HEK293 (cell line): ENCODE measurements at regions not wholly inside any gene's neighbourhood (a gene's known extent, or its start where the extent isn't known, plus 50 kb on each side); places are given as distances from the start of the nearest gene placed in this dataset.

Experiments used
- CTCF ChIA-PET: fragments of 350-600 bp; formaldehyde crosslinking; extraction: SDS; loops from one replicate; lab custom pipeline; 2021; ENCODE audit warnings: antibody characterized with exemption; lab: Yijun Ruan, JAX
- POLR2A ChIA-PET: fragments of 300-600 bp; formaldehyde crosslinking; extraction: SDS; loops from one replicate; lab custom pipeline; 2020; ENCODE audit warnings: antibody characterized with exemption, inconsistent platforms; lab: Yijun Ruan, JAX
- H3K27ac ChIP-seq: fragments of 200-500 bp; sonication (Bioruptor generic); 2 replicates; pipeline ENCODE4 v1.5.1; 2014; ENCODE audit warnings: low read depth, low read length, control low read depth, inconsistent platforms; ENCODE audit errors: extremely low read depth
- H3K36me3 ChIP-seq, 2 experiments: fragments of 200-500 bp in 1 of 2; sonication (Bioruptor generic) in 1 of 2; 1 replicate in 1 of 2; 2 replicates in 1 of 2; pipeline ENCODE4 v1.5.1; 2014 to 2017; ENCODE audit warnings: inconsistent platforms in 2 of 2, low read length in 2 of 2; ENCODE audit not compliant: control insufficient read depth in 2 of 2, insufficient read depth in 1 of 2
- H3K4me1 ChIP-seq: fragments of 200-500 bp; sonication (Bioruptor generic); 2 replicates; pipeline ENCODE4 v1.5.1; 2014; ENCODE audit warnings: mild to moderate bottlenecking, low read length, inconsistent platforms; ENCODE audit not compliant: control insufficient read depth, insufficient read depth
- H3K4me3 ChIP-seq: 2 replicates; pipeline ENCODE4 v1.5.1; 2011; ENCODE audit warnings: low read depth, mild to moderate bottlenecking, control low read depth, low read length, moderate library complexity
- H3K9me3 ChIP-seq: fragments of 200-500 bp; sonication (Bioruptor generic); 2 replicates; pipeline ENCODE4 v1.5.1; 2014; ENCODE audit warnings: low read depth, low read length, inconsistent platforms; ENCODE audit not compliant: control insufficient read depth, insufficient read depth
- BCL11B ChIP-seq: fragments of 450-650 bp; formaldehyde crosslinking; IDR thresholded peaks from 2 replicates; pipeline ENCODE4 v1.5.1; 2016; ENCODE audit warnings: low read depth, missing biosample characterization, missing genetic modification characterization
- GFI1B ChIP-seq: fragments of 450-650 bp; formaldehyde crosslinking; IDR thresholded peaks from 2 replicates; pipeline ENCODE4 v1.5.1; 2016; ENCODE audit warnings: missing biosample characterization, missing genetic modification characterization
- KLF10 ChIP-seq: fragments of 450-650 bp; IDR thresholded peaks from 2 replicates; pipeline ENCODE4 v1.5.1; 2018; ENCODE audit warnings: missing biosample characterization, mild to moderate bottlenecking, missing genetic modification characterization
- KLF17 ChIP-seq: fragments of 450-650 bp; formaldehyde crosslinking; IDR thresholded peaks from 2 replicates; pipeline ENCODE4 v1.5.1; 2016; ENCODE audit warnings: missing biosample characterization, missing genetic modification characterization
- KLF9 ChIP-seq: fragments of 450-650 bp; formaldehyde crosslinking; IDR thresholded peaks from 2 replicates; pipeline ENCODE4 v1.5.1; 2016; ENCODE audit warnings: missing biosample characterization, missing genetic modification characterization, low read depth
- OSR2 ChIP-seq: fragments of 450-650 bp; formaldehyde crosslinking; IDR thresholded peaks from 2 replicates; pipeline ENCODE4 v1.5.1; 2016; ENCODE audit warnings: missing biosample characterization, missing genetic modification characterization
- PRDM6 ChIP-seq: fragments of 450-650 bp; formaldehyde crosslinking; IDR thresholded peaks from 2 replicates; pipeline ENCODE4 v1.5.1; 2017; ENCODE audit warnings: missing biosample characterization, missing genetic modification characterization
- SP3 ChIP-seq: fragments of 450-650 bp; formaldehyde crosslinking; IDR thresholded peaks from 2 replicates; pipeline ENCODE4 v1.5.1; 2016; ENCODE audit warnings: missing biosample characterization, missing genetic modification characterization
- YY2 ChIP-seq: fragments of 450-650 bp; formaldehyde crosslinking; IDR thresholded peaks from 2 replicates; pipeline ENCODE4 v1.5.1; 2016; ENCODE audit warnings: missing biosample characterization, missing genetic modification characterization
- ZBTB1 ChIP-seq: fragments of 450-650 bp; formaldehyde crosslinking; IDR thresholded peaks from 2 replicates; pipeline ENCODE4 v1.5.1; 2016; ENCODE audit warnings: missing biosample characterization, missing genetic modification characterization
- ZBTB6 ChIP-seq: fragments of 450-650 bp; formaldehyde crosslinking; IDR thresholded peaks from 2 replicates; pipeline ENCODE4 v1.5.1; 2017; ENCODE audit warnings: missing biosample characterization, missing genetic modification characterization
- ZBTB8A ChIP-seq: fragments of 450-650 bp; formaldehyde crosslinking; IDR thresholded peaks from 2 replicates; pipeline ENCODE4 v1.5.1; 2016; ENCODE audit warnings: missing biosample characterization, missing genetic modification characterization
- ZFP37 ChIP-seq: fragments of 450-650 bp; formaldehyde crosslinking; IDR thresholded peaks from 2 replicates; pipeline ENCODE4 v1.5.1; 2016; ENCODE audit warnings: missing biosample characterization, missing genetic modification characterization
- ZNF112 ChIP-seq: fragments of 450-650 bp; formaldehyde crosslinking; IDR thresholded peaks from 2 replicates; pipeline ENCODE4 v1.5.0; 2017; ENCODE audit warnings: missing biosample characterization, missing genetic modification characterization
- ZNF146 ChIP-seq: fragments of 450-650 bp; formaldehyde crosslinking; IDR thresholded peaks from 2 replicates; pipeline ENCODE4 v1.5.1; 2016; ENCODE audit warnings: missing biosample characterization, missing genetic modification characterization
- ZNF202 ChIP-seq: fragments of 450-650 bp; formaldehyde crosslinking; IDR thresholded peaks from 2 replicates; pipeline ENCODE4 v1.5.1; 2016; ENCODE audit warnings: missing biosample characterization, missing genetic modification characterization, borderline replicate concordance
- ZNF24 ChIP-seq: fragments of 450-650 bp; formaldehyde crosslinking; IDR thresholded peaks from 2 replicates; pipeline ENCODE4 v1.5.1; 2016; ENCODE audit warnings: missing biosample characterization, missing genetic modification characterization
- ZNF26 ChIP-seq: fragments of 450-650 bp; formaldehyde crosslinking; IDR thresholded peaks from 2 replicates; pipeline ENCODE4 v1.5.1; 2016; ENCODE audit warnings: missing biosample characterization, missing genetic modification characterization
- ZNF311 ChIP-seq: fragments of 450-650 bp; formaldehyde crosslinking; IDR thresholded peaks from 2 replicates; pipeline ENCODE4 v1.5.1; 2017; ENCODE audit warnings: missing biosample characterization, missing genetic modification characterization, borderline replicate concordance
- ZNF366 ChIP-seq: fragments of 450-650 bp; formaldehyde crosslinking; conservative IDR thresholded peaks from 2 replicates; pipeline ENCODE4 v1.5.1; 2016; ENCODE audit warnings: missing biosample characterization, missing genetic modification characterization
- ZNF426 ChIP-seq: fragments of 450-650 bp; formaldehyde crosslinking; IDR thresholded peaks from 2 replicates; pipeline ENCODE4 v1.5.1; 2017; ENCODE audit warnings: missing biosample characterization, missing genetic modification characterization, mild to moderate bottlenecking, inconsistent platforms, moderate library complexity
- ZNF529 ChIP-seq: fragments of 450-650 bp; formaldehyde crosslinking; IDR thresholded peaks from 2 replicates; pipeline ENCODE4 v1.5.1; 2017; ENCODE audit warnings: missing genetic modification characterization, missing biosample characterization; ENCODE audit not compliant: insufficient replicate concordance
- ZNF692 ChIP-seq: fragments of 450-650 bp; formaldehyde crosslinking; IDR thresholded peaks from 2 replicates; pipeline ENCODE4 v1.5.1; 2016; ENCODE audit warnings: missing biosample characterization, missing genetic modification characterization
- ZNF707 ChIP-seq: fragments of 450-650 bp; formaldehyde crosslinking; IDR thresholded peaks from 2 replicates; pipeline ENCODE4 v1.5.1; 2016; ENCODE audit warnings: missing biosample characterization, missing genetic modification characterization

- H3K4me1 ChIP-seq, result no peaks in the 10 kb centered on the region
- ChIA-PET CTCF (no interaction called here), POLR2A (no interaction called here)
- H3K9me3 ChIP-seq, result no peaks in the 10 kb centered on the region
- no peaks in the 10 kb centered on the region for H3K36me3 ChIP-seq
- no peak overlapping the region for H3K27ac ChIP-seq
- no peak overlapping the region for H3K4me3 ChIP-seq
- TF ChIP-seq OSR2 (tag by site-specific recombination), result no peak
- no peak for TF ChIP-seq ZNF529 (tag by site-specific recombination)
- no peak for TF ChIP-seq ZNF692
- no peak for TF ChIP-seq ZNF24 (tag by site-specific recombination)
- TF ChIP-seq SP3, result no peak
- no peak for TF ChIP-seq ZNF112 (tag by site-specific recombination)
- no peak for TF ChIP-seq ZNF26
- no peak for TF ChIP-seq KLF9
- no peak for TF ChIP-seq ZBTB1
- TF ChIP-seq ZNF366 (tag by site-specific recombination), result no peak
- no peak for TF ChIP-seq ZNF707 (tag by site-specific recombination)
- TF ChIP-seq ZBTB8A, result no peak
- TF ChIP-seq BCL11B (tag by site-specific recombination), result no peak
- no peak for TF ChIP-seq ZFP37 (tag by site-specific recombination)
- TF ChIP-seq ZBTB6 (tag by site-specific recombination), result no peak
- no peak for TF ChIP-seq KLF10 (tag by site-specific recombination)
- TF ChIP-seq KLF17, result no peak
- no peak for TF ChIP-seq ZNF426 (tag by site-specific recombination)
- TF ChIP-seq GFI1B (tag by site-specific recombination), result no peak
- TF ChIP-seq, all 188 proteins: peak for 0
Measured at GRCh38 chr1:101709721-101710120, 287.0 kb downstream of the OLFM3 start.

GRCh38 chr1:101713760-101714159 is 283.0 kb downstream of the OLFM3 start:
- Histone ChIP-seq H3K4me1 (no peaks in the 10 kb centered on the region), H3K36me3 (no peaks in the 10 kb centered on the region), H3K9me3 (no peaks in the 10 kb centered on the region), H3K4me3 (no peak overlapping the region), H3K27ac (no peak overlapping the region)
- CTCF ChIA-PET, result no interaction called here
- POLR2A ChIA-PET, result no interaction called here
- TF ChIP-seq PRDM6, result no peak
- TF ChIP-seq ZNF311 (tag by site-specific recombination), result no peak
- no peak for TF ChIP-seq ZNF146 (tag by site-specific recombination)
- TF ChIP-seq YY2 (tag by site-specific recombination), result no peak
- no peak for TF ChIP-seq ZNF202 (tag by site-specific recombination)
